ENCODE measurements at regions not wholly inside any gene's neighbourhood (a gene's known extent, or its start where the extent isn't known, plus 50 kb on each side); places are given as distances from the start of the nearest gene placed in this dataset.
A peak's percentile ranks its signal among the peaks of the same experiment; 100 is the strongest.

DNA sequence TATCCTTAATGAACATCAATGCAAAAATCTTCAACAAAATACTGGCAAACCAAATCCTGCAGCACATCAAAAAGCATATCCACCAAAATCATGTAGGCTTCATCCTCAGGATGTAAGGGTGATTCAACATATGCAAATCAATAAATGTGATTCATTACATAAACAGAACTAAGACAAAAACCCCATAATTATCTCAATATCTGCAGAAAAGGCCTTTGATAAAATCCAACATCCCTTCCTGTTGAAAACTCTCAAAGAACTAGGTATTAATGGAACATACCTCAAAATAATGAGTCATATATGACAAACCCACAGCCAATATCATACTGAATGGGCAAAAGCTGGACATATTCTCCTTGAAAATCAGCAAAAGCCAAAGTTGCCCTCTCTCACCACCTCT, 54.6 kb upstream of the DEPDC1 start:
- DNase-seq, result no peak

GRCh38 chr1:68558321-68559026, 61.6 kb upstream of the DEPDC1 start:
- DNase-seq, result no peak

DNA sequence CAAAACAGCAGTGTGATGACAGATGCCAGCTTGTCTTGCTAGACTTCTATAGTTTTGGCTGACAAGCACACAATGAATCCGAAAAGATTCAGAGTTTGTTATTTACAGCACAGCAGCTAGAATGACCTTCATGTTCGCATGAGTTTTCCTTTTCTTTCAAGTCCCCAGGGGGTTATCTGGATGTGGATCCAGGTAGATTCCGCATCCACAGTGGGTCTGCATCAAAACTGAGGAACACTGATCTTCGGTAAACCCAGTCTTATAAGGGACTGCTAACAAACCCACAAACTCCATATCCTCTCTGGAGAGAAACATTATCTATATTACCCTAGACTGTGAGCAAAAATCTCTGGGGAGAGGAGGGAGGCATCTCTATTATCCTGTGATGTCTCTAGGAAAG, 69.0 kb upstream of the DEPDC1 start:
- DNase-seq, result no peak

- DNase-seq, result peak; percentile 2
These were observed 74.0 kb upstream of the DEPDC1 start for GRCh38 chr1:68570871-68571270.

GRCh38 chr1:68571454-68572235, 74.8 kb upstream of the DEPDC1 start:
- peak; percentile 1 for DNase-seq

DNA sequence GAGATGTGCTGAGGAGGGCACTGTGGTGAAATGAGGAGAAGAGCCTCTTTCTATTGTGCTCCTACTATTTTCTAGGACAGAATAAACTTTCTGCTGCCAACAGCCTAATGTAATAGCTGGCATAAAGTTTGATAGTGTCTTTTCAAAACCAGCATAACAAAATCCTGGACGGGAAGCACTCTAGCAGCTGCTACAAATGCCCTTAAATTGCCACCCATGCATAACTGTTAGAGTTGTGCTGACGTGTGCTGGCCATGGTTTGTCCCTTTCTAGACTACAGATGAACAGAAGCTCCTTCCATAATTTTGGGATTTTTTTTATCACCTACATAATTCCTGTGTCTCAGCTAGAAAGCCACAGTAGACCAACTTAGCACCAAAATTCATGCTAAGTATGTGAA, 88.5 kb upstream of the DEPDC1 start:
- DNase-seq, result no peak

DNA sequence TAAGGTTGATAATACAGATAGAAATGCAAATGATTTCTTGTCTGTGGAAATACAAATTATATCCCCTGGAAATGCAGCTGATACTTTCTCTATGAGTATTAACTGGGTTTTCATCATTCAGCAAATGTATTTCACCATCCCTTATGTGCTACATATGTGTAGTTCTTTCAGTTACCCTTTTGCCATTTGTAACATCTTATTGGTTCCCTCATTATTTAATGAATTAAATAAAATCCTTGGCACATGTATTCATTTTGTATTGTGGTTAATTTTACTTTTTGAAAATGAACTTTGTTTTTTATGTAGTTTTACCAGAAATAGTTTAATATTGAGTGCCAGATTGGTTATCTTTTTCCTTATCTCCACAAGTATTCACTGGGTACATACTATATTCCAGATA, 89.9 kb upstream of the DEPDC1 start:
- DNase-seq, result no peak

- no peak for DNase-seq
These were observed 91.4 kb upstream of the DEPDC1 start for GRCh38 chr1:68588304-68588703.

DNA sequence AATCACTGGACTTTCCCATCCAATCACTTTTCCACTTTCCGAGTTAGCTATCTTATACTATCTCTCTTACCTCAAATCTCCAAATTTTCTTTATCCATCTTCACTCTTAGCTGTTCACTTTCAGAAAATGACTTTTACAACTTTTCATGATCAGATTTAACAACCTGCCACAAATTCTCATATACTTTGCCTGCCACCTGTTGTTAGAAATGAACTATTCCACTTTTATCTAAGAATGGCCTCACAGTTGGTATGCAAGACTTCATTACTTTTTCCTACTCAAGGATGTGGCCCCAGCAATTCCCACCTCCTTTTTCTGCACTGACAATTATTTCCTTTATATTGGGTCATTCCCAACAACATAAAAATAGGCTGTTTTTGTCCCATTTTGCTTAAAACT, 93.6 kb upstream of the DEPDC1 start:
- no peak for DNase-seq

DNA sequence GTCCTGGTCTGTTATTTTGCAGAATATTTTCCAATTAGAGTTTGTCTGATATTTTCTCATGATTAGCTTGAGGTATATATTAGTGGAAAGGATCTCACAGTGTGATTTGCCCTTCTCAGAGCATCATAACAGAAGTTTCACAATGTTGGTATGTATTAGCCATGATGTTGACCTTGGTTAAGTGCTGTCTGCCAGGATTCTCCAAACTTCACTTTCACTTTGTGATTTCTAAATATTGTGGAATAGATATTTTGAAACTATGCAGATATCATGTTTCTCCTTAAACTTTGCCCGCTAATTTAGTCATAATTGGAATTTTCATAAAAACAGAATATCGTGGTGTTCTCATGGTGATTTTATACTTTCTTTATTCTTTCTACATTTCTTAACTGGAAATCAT, 98.0 kb upstream of the DEPDC1 start:
- DNase-seq, result no peak

DNA sequence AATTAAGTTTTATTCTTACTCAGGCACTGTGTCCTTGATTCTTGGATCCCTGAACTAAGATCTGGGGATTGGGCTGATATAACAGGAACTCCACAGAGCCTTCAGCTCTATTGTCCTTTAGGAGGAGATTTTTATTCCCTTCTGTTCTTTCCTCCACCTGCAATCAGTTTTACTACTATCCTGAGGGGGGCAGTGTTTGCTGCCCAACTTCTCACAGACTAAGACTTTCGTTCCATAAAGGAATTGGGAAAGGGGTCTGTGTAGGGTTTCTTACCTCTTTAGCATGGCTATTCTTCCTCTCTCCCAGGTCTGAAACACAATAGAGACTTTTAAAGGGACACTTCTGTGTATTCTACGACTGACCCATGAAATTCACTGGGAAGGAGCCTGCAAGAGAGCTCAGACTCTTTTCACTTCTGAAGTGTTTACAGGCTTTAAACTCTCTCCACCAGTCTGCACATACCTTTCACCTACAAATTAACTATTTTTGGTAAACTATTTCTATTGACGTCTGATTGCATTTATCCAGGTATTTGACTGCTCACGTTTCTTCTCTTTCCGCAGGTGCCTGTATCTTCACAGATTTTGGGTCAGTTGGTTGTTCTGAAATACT, 103.3 kb upstream of the DEPDC1 start:
- peak; percentile 29 for DNase-seq

DNA sequence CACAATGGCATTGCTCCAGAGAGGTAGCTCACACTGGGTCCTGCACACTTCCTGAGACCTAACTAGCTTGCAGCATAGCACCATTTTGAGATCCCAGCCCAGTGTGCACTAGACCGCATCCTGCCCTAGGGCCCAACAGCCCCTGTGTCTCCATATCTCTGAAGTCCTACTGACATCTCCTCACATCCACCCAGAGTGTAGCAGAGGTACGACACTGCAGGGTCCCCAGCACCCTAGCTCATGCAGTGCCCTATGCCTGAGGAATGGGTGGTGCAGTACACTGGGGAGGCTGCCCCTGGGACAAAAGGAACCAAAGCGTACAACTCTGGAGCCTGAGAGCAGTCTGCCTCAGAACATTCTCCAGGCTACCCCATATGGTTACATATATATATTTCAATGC, 111.4 kb upstream of the DEPDC1 start:
- DNase-seq, result no peak

- no peak for DNase-seq
These were observed 118.4 kb upstream of the DEPDC1 start for GRCh38 chr1:68615312-68615711.

GRCh38 chr1:68617942-68618341, 121.1 kb upstream of the DEPDC1 start:
- DNase-seq, result no peak

DNA sequence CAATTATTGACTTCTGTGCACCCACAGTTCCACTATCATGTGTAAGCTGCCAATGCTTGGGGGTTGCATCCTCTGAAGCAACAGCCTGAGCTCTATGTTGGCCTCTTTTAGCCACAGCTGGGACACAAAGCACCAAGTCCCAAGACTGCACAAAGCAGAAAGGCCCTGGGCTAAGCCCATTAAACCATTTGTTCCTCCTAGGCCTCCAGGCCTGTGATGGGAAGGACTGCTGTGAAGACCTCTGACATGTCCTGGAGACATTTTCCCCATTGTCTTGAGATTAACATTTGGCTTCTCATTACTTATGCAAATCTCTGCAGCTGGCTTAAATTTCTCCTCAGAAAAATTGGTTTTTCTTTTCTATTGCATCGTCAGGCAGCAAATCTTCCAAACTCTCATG, 123.7 kb upstream of the DEPDC1 start:
- DNase-seq, result no peak

- DNase-seq, result no peak
These were observed 126.8 kb upstream of the DEPDC1 start for GRCh38 chr1:68623700-68624099.

DNA sequence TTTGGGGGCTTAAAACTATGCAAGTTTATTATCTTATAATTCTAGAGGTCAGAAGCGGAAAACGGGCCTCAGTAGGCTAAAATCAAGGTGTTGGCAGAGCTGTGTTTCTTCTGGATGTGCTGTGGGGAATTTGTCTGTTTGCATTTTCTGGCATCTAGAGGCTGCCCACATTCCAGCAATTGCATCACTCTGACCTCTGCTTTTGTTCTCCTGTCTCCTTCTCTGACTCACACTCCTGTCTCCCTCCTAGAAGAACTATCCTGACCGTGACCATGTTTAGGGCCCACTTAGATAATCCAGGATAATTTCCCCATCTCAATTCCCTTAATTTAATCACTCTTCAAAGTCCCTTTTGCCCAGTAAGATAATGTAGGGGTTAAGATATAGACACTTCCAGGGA, 127.4 kb upstream of the DEPDC1 start:
- no peak for DNase-seq

DNA sequence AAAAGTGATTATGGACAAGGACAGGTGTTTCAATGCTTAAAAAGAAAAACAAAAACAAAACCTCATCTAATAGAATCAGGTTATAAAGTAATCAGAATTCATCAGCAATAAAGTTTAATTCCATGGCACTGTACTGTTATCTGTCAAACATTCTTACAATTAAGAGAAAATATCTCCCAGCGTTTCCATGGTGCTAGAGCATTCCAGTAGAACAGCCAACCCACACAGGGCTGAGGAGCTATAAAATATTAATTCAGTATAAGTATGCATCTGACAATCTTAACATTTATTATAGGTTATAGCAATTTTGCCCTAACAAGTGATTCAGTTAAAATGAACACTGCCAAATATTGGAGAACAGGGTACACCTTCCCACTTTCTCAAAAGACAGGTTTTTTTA, 128.7 kb upstream of the DEPDC1 start:
- no peak for DNase-seq

GRCh38 chr1:68633141-68633919, 136.4 kb upstream of the DEPDC1 start:
- DNase-seq, result peak; percentile 53

DNA sequence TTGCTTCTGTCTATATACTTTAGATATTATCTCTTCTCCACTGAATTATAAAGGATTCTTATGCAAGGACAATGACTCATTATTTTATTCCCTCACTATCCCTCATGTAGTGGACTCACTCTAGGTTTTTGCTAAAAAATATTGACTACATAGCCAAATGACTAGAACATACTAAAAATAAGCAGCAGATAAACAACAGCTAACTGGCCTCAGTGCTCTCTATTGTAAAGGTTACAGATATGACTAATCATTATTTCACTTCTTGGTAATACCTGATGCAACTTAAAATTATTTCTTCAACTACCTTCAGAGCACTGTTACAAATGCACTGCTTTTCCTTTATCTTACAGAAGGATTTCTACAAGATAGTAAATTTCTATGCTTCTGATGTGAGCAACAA, 147.6 kb upstream of the DEPDC1 start:
- DNase-seq, result no peak

DNA sequence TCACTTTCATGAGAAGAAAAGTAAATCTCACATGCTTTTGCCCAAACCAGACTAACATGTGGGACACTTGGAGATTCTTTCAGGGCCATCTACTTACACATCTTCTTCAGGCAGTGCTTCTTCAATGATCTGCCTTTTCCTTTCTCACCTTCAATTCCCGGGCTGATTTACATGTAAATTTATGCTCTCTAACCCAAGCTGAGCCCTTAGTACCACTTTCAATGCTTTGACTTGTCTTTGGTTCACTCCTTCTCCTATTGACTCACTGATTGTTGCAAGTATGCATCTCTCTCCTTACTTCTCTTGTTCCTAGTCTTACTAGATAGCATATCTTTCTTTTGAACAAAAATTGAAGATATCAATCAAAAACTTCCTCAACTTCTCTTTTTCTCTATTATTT, 154.2 kb upstream of the DEPDC1 start:
- no peak for DNase-seq

GRCh38 chr1:68653882-68654281, 157.0 kb upstream of the DEPDC1 start:
- DNase-seq, result no peak

DNA sequence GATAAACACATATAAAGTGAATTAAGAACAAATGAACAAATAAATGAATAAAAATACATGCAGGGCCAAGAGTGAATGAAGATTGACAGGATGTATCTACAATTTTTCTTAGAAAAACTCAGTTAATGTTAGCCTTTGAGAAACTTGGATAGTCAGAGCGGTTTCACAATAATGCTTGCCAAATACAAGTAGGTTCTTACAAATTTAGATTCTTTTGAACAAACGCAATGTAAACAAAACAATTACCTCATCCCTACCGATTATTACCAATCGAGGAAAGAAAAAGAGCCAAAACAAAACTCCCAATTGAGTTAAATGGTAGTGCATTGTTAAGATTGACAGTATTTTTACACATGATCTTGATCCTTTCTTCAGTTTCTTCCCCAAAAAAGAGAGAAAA, 176.9 kb upstream of the DEPDC1 start:
- DNase-seq, result no peak

- no peak for DNase-seq
These were observed 178.5 kb upstream of the DEPDC1 start for GRCh38 chr1:68675336-68675735.
